Spleen (tissue), 11 donors: ENCODE measurements at regions not wholly inside any gene's neighbourhood (a gene's known extent, or its start where the extent isn't known, plus 50 kb on each side); places are given as distances from the start of the nearest gene placed in this dataset.

Source experiments
- DNase-seq: peaks from one replicate; pipeline ENCODE4 v3.0.0-alpha.2; 2020
- H3K27ac ChIP-seq, 8 donors: fragments of 200-600 bp; sonication (generic) in 7 of 8; 1 replicate in 4 of 8; 2 replicates in 4 of 8; pipeline versions ENCODE4 v1.5.0 to v1.8.0; 2016 to 2021; ENCODE audit warnings: inconsistent platforms in 4 of 8, mild to moderate bottlenecking in 4 of 8, moderate library complexity in 1 of 8
- H3K27me3 ChIP-seq, 7 donors: fragments of 200-600 bp; sonication (generic) in 6 of 7; replicated peaks in 1 of 7; 1 replicate in 4 of 7; 2 replicates in 3 of 7; pipeline versions ENCODE4 v1.5.0 to v1.8.0; 2016 to 2021; ENCODE audit warnings: inconsistent platforms in 3 of 7, mild to moderate bottlenecking in 1 of 7
- H3K36me3 ChIP-seq, 6 donors: fragments of 200-600 bp; sonication (generic) in 5 of 6; 1 replicate in 4 of 6; 2 replicates in 2 of 6; pipeline versions ENCODE4 v1.5.0 to v1.8.0; 2016 to 2021; ENCODE audit warnings: inconsistent platforms in 2 of 6
- H3K4me1 ChIP-seq, 6 donors: fragments of 200-600 bp; sonication (generic) in 5 of 6; 1 replicate in 3 of 6; 2 replicates in 3 of 6; pipeline versions ENCODE4 v1.5.0 to v1.8.0; 2016 to 2021; ENCODE audit warnings: inconsistent platforms in 3 of 6
- H3K4me3 ChIP-seq, 8 donors: fragments of 200-600 bp; sonication (generic) in 7 of 8; 1 replicate in 4 of 8; 2 replicates in 4 of 8; pipeline versions ENCODE4 v1.5.0 to v1.8.0; 2016 to 2021; ENCODE audit warnings: inconsistent platforms in 4 of 8, mild to moderate bottlenecking in 4 of 8, moderate library complexity in 2 of 8
- H3K9me3 ChIP-seq, 8 donors: fragments of 200-600 bp; sonication (generic) in 7 of 8; 1 replicate in 4 of 8; 2 replicates in 4 of 8; pipeline versions ENCODE4 v1.5.0 to v1.8.0; 2016 to 2021; ENCODE audit warnings: inconsistent platforms in 4 of 8
- CTCF ChIP-seq, 11 experiments: fragments of 200-600 bp in 7 of 11; fragments of 450-650 bp in 4 of 11; sonication (generic) in 4 of 11; IDR thresholded peaks in 8 of 11; conservative IDR thresholded peaks in 3 of 11; 1 replicate in 7 of 11; 2 replicates in 4 of 11; pipeline versions ENCODE4 v1.4.0 to v1.8.0; 2016 to 2021; ENCODE audit warnings: antibody characterized with exemption in 11 of 11, inconsistent platforms in 4 of 11, mild to moderate bottlenecking in 1 of 11
- POLR2A ChIP-seq, 3 donors: fragments of 450-650 bp; IDR thresholded peaks; one replicate each; pipeline ENCODE4 v1.5.1; 2017; ENCODE audit warnings: antibody characterized with exemption in 3 of 3, mild to moderate bottlenecking in 1 of 3
- POLR2AphosphoS5 ChIP-seq, 3 donors: sonication (generic); formaldehyde crosslinking; IDR thresholded peaks; one replicate each; pipeline ENCODE4 v1.5.1; 2017; ENCODE audit warnings: antibody characterized with exemption in 3 of 3
- WGBS, 5 donors: extraction: QIAGEN DNeasy Blood & Tissue Kit in 3 of 5; methylation state at CpG; one replicate each; pipeline versions ENCODE4 v1.1.5 to v1.1.7; 2013 to 2018; 5-methylcytosine and 5-hydroxymethylcytosine counted together
- intact Hi-C: fragments of 100-400 bp; cut with DNase I; formaldehyde crosslinking; loops from one replicate; pipeline ENCODE4 v1.15.0; 2023; ENCODE audit warnings: low total_unique reads
- donor health status: healthy with polysubstance abuse.
- donor health status: DM: no; HTN: no; CAD: no; lungs with moderate emphysema.
- donor health status: DM: no; HTN: no; CAD: no.
- donor health status: Bipolar disorder and iron deficiency.
- donor health status: healthy.
- donor health status: DM: no; HTN: no; CAD: no.
- donor health status: DM: yes; HTN: yes; CAD: no.

GRCh38 chr12:123067654-123068053 is 83.2 kb downstream of the PITPNM2 start:
- TF ChIP-seq POLR2AphosphoS5 (IDR thresholded peaks at IDR 0.05) (no peak), CTCF (IDR thresholded peaks at IDR 0.05 in 8 of 11, conservative IDR thresholded peaks at IDR 0.05 in 3 of 11) (no peak), POLR2A (IDR thresholded peaks at IDR 0.05) (no peak)
- intact Hi-C loops: no loop called here
- Histone ChIP-seq H3K36me3 (no peaks in the 10 kb centered on the region), H3K27ac (no peak overlapping the region), H3K9me3 (no peaks in the 10 kb centered on the region), H3K27me3 (no peaks in the 10 kb centered on the region), H3K4me1 (peaks cover 21 to 86% (median 50%) of the 10 kb centered on the region in 6 donors), H3K4me3 (no peak overlapping the region)
- no peak for DNase-seq
- WGBS, 5 donors: 53 to 81% (median 62%) methylated on average over 3 to 5 of the region's 5 CpGs

GRCh38 chr12:123066384-123066710 is 84.5 kb downstream of the PITPNM2 start:
- peaks cover 19 to 86% (median 51%) of the 10 kb centered on the region in 6 donors for H3K4me1 ChIP-seq
- peak overlapping the region in 1 of 8 donors; percentile 21 for H3K27ac ChIP-seq
- intact Hi-C loops: no loop called here
- TF ChIP-seq CTCF (IDR thresholded peaks at IDR 0.05 in 8 of 11, conservative IDR thresholded peaks at IDR 0.05 in 3 of 11) (no peak), POLR2AphosphoS5 (IDR thresholded peaks at IDR 0.05) (no peak), POLR2A (IDR thresholded peaks at IDR 0.05) (no peak)
- DNase-seq: no peak
- no peaks in the 10 kb centered on the region for H3K36me3 ChIP-seq
- WGBS, 5 donors: 60 to 100% (median 95%) methylated on average over 1 of the region's 1 CpG
- H3K27me3 ChIP-seq: no peaks in the 10 kb centered on the region
- no peak overlapping the region for H3K4me3 ChIP-seq
- no peaks in the 10 kb centered on the region for H3K9me3 ChIP-seq

GRCh38 chr12:123065676-123066383 is 85.1 kb downstream of the PITPNM2 start:
- intact Hi-C loops: no loop called here
- no peak overlapping the region for H3K4me3 ChIP-seq
- H3K36me3 ChIP-seq: no peaks in the 10 kb centered on the region
- peak overlapping the region in 1 of 8 donors; percentile 21 for H3K27ac ChIP-seq
- H3K9me3 ChIP-seq: no peaks in the 10 kb centered on the region
- WGBS, 5 donors: 74 to 81% (median 80%) methylated on average over 9 of the region's 9 CpGs
- no peak for DNase-seq
- TF ChIP-seq CTCF (IDR thresholded peaks at IDR 0.05 in 8 of 11, conservative IDR thresholded peaks at IDR 0.05 in 3 of 11): no peak
- no peak for TF ChIP-seq POLR2A (IDR thresholded peaks at IDR 0.05)
- TF ChIP-seq POLR2AphosphoS5 (IDR thresholded peaks at IDR 0.05): no peak
- no peaks in the 10 kb centered on the region for H3K27me3 ChIP-seq
- H3K4me1 ChIP-seq: peaks cover 19 to 86% (median 51%) of the 10 kb centered on the region in 6 donors

GRCh38 chr12:123064885-123065619 is 84.6 kb downstream of the ARL6IP4 start:
- H3K4me1 ChIP-seq: peaks cover 20 to 85% (median 50%) of the 10 kb centered on the region in 6 donors
- peak; percentile 71 for DNase-seq

More at GRCh38 chr12:123064885-123065619, 84.6 kb downstream of the ARL6IP4 start:
- H3K27ac ChIP-seq: no peak overlapping the region
- WGBS, 5 donors: 59 to 75% (median 69%) methylated on average over 5 to 8 of the region's 8 CpGs
- no peaks in the 10 kb centered on the region for H3K9me3 ChIP-seq
- intact Hi-C loops: no loop called here
- no peaks in the 10 kb centered on the region for H3K36me3 ChIP-seq
- TF ChIP-seq POLR2AphosphoS5 (IDR thresholded peaks at IDR 0.05) (no peak), CTCF (IDR thresholded peaks at IDR 0.05 in 8 of 11, conservative IDR thresholded peaks at IDR 0.05 in 3 of 11) (no peak), POLR2A (IDR thresholded peaks at IDR 0.05) (no peak)
- H3K4me3 ChIP-seq: no peak overlapping the region
- no peaks in the 10 kb centered on the region for H3K27me3 ChIP-seq
